ENCODE measurements at regions not wholly inside any gene's neighbourhood (a gene's known extent, or its start where the extent isn't known, plus 50 kb on each side); places are given as distances from the start of the nearest gene placed in this dataset.

DNA sequence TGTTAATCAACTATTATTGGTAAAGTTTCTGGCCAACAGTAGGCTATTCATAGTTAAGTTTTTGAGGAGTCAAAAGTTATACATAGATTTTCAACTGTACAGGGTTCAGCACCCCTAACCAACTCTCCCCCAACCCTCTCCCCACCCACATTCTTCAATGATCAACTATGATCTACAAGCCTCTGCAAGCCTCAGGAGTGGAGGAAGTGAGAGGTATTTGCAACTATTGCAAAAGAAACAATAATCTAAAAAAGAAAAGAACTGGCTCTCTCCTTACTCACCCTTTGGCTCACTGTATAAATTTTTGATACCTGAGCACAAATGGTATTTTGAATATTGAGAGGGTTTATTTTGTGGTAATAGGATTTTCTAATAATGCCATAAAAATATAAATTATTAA, 179.8 kb downstream of the IPMK start:
- TF ChIP-seq CSDC2 (CRISPR knock-in tag; IDR thresholded peaks at IDR 0.05) (no peak), TCF4 (CRISPR knock-in tag; IDR thresholded peaks at IDR 0.05; ENCODE audit: borderline replicate concordance) (no peak), SNAI2 (CRISPR knock-in tag; IDR thresholded peaks at IDR 0.05) (no peak), BACH2 (CRISPR knock-in tag; IDR thresholded peaks at IDR 0.05; ENCODE audit: borderline replicate concordance) (no peak), TOX (CRISPR knock-in tag; IDR thresholded peaks at IDR 0.05; ENCODE audit: borderline replicate concordance) (no peak), ISL1 (CRISPR knock-in tag; IDR thresholded peaks at IDR 0.05) (no peak), ZNF70 (CRISPR knock-in tag; IDR thresholded peaks at IDR 0.05) (no peak), ZNF8 (CRISPR knock-in tag; IDR thresholded peaks at IDR 0.05) (no peak), ARNTL (CRISPR knock-in tag; IDR thresholded peaks at IDR 0.05; ENCODE audit: borderline replicate concordance, low read depth) (no peak), OSR1 (CRISPR knock-in tag; IDR thresholded peaks at IDR 0.05) (no peak), PPARA (CRISPR knock-in tag; IDR thresholded peaks at IDR 0.05; ENCODE audit: borderline replicate concordance) (no peak), ZFP3 (CRISPR knock-in tag; IDR thresholded peaks at IDR 0.05) (no peak)
- TF ChIP-seq, protein P1, sequence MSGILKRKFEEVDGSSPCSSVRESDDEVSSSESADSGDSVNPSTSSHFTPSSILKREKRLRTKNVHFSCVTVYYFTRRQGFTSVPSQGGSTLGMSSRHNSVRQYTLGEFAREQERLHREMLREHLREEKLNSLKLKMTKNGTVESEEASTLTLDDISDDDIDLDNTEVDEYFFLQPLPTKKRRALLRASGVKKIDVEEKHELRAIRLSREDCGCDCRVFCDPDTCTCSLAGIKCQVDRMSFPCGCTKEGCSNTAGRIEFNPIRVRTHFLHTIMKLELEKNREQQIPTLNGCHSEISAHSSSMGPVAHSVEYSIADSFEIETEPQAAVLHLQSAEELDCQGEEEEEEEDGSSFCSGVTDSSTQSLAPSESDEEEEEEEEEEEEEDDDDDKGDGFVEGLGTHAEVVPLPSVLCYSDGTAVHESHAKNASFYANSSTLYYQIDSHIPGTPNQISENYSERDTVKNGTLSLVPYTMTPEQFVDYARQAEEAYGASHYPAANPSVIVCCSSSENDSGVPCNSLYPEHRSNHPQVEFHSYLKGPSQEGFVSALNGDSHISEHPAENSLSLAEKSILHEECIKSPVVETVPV (CRISPR knock-in tag; IDR thresholded peaks at IDR 0.05) = no peak
- TF ChIP-seq, protein P2, sequence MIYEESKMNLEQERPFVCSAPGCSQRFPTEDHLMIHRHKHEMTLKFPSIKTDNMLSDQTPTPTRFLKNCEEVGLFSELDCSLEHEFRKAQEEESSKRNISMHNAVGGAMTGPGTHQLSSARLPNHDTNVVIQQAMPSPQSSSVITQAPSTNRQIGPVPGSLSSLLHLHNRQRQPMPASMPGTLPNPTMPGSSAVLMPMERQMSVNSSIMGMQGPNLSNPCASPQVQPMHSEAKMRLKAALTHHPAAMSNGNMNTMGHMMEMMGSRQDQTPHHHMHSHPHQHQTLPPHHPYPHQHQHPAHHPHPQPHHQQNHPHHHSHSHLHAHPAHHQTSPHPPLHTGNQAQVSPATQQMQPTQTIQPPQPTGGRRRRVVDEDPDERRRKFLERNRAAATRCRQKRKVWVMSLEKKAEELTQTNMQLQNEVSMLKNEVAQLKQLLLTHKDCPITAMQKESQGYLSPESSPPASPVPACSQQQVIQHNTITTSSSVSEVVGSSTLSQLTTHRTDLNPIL (CRISPR knock-in tag; IDR thresholded peaks at IDR 0.05; ENCODE audit: low read depth) = no peak
- TF ChIP-seq, protein P3, sequence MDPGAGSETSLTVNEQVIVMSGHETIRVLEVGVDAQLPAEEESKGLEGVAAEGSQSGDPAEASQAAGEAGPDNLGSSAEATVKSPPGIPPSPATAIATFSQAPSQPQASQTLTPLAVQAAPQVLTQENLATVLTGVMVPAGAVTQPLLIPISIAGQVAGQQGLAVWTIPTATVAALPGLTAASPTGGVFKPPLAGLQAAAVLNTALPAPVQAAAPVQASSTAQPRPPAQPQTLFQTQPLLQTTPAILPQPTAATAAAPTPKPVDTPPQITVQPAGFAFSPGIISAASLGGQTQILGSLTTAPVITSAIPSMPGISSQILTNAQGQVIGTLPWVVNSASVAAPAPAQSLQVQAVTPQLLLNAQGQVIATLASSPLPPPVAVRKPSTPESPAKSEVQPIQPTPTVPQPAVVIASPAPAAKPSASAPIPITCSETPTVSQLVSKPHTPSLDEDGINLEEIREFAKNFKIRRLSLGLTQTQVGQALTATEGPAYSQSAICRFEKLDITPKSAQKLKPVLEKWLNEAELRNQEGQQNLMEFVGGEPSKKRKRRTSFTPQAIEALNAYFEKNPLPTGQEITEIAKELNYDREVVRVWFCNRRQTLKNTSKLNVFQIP (CRISPR knock-in tag; IDR thresholded peaks at IDR 0.05; ENCODE audit: borderline replicate concordance, low read depth) = no peak
- ATAC-seq = no peak

GRCh38 chr10:58086763-58087150, 180.9 kb downstream of the IPMK start:
- ATAC-seq = no peak
- TF ChIP-seq ESRRG (CRISPR knock-in tag; IDR thresholded peaks at IDR 0.05) (no peak), PPARA (CRISPR knock-in tag; IDR thresholded peaks at IDR 0.05; ENCODE audit: borderline replicate concordance) (no peak)

GRCh38 chr10:58086144-58086762, 181.4 kb downstream of the IPMK start:
- TF ChIP-seq ZNF70 (CRISPR knock-in tag; IDR thresholded peaks at IDR 0.05) (no peak), ZNF565 (CRISPR knock-in tag; conservative IDR thresholded peaks at IDR 0.05; ENCODE audit: low read depth) (no peak), GLIS3 (CRISPR knock-in tag; IDR thresholded peaks at IDR 0.05) (no peak), ZC3H10 (CRISPR knock-in tag; IDR thresholded peaks at IDR 0.05) (no peak), ISL1 (CRISPR knock-in tag; IDR thresholded peaks at IDR 0.05) (no peak)
- TF ChIP-seq, protein P4, sequence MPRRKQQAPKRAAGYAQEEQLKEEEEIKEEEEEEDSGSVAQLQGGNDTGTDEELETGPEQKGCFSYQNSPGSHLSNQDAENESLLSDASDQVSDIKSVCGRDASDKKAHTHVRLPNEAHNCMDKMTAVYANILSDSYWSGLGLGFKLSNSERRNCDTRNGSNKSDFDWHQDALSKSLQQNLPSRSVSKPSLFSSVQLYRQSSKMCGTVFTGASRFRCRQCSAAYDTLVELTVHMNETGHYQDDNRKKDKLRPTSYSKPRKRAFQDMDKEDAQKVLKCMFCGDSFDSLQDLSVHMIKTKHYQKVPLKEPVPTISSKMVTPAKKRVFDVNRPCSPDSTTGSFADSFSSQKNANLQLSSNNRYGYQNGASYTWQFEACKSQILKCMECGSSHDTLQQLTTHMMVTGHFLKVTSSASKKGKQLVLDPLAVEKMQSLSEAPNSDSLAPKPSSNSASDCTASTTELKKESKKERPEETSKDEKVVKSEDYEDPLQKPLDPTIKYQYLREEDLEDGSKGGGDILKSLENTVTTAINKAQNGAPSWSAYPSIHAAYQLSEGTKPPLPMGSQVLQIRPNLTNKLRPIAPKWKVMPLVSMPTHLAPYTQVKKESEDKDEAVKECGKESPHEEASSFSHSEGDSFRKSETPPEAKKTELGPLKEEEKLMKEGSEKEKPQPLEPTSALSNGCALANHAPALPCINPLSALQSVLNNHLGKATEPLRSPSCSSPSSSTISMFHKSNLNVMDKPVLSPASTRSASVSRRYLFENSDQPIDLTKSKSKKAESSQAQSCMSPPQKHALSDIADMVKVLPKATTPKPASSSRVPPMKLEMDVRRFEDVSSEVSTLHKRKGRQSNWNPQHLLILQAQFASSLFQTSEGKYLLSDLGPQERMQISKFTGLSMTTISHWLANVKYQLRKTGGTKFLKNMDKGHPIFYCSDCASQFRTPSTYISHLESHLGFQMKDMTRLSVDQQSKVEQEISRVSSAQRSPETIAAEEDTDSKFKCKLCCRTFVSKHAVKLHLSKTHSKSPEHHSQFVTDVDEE (CRISPR knock-in tag; IDR thresholded peaks at IDR 0.05) = no peak
- no peak for ATAC-seq

DNA sequence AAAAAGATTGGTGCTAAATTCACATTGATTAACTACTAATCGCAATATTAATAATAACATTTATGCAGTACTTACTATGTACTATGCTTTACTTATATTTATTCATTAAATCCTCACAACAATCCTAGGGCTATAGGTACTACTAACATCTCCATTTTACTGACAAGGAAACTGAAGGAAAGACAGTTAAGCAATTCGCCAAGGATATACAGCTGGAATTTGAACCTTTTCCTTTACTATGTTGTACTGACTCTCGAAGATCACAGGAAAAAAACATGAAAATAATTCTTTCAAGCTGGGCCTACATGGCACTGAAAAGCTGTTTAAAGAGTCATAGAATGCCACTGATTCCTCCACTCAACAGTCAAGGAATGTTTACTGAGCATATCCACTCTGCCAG, 185.4 kb downstream of the IPMK start:
- no peak for TF ChIP-seq GLIS3 (CRISPR knock-in tag; IDR thresholded peaks at IDR 0.05)

GRCh38 chr10:58081353-58081752, 186.3 kb downstream of the IPMK start:
- no peak for ATAC-seq
- TF ChIP-seq, protein P5, sequence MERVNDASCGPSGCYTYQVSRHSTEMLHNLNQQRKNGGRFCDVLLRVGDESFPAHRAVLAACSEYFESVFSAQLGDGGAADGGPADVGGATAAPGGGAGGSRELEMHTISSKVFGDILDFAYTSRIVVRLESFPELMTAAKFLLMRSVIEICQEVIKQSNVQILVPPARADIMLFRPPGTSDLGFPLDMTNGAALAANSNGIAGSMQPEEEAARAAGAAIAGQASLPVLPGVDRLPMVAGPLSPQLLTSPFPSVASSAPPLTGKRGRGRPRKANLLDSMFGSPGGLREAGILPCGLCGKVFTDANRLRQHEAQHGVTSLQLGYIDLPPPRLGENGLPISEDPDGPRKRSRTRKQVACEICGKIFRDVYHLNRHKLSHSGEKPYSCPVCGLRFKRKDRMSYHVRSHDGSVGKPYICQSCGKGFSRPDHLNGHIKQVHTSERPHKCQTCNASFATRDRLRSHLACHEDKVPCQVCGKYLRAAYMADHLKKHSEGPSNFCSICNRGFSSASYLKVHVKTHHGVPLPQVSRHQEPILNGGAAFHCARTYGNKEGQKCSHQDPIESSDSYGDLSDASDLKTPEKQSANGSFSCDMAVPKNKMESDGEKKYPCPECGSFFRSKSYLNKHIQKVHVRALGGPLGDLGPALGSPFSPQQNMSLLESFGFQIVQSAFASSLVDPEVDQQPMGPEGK (CRISPR knock-in tag; IDR thresholded peaks at IDR 0.05; ENCODE audit: borderline replicate concordance) = no peak
- TF ChIP-seq ZNF565 (CRISPR knock-in tag; conservative IDR thresholded peaks at IDR 0.05; ENCODE audit: low read depth) = no peak
- TF ChIP-seq, protein P4 (CRISPR knock-in tag; IDR thresholded peaks at IDR 0.05) = no peak
- no peak for TF ChIP-seq BACH2 (CRISPR knock-in tag; IDR thresholded peaks at IDR 0.05; ENCODE audit: borderline replicate concordance)
- TF ChIP-seq ESRRG (CRISPR knock-in tag; IDR thresholded peaks at IDR 0.05) = no peak
- TF ChIP-seq ZNF70 (CRISPR knock-in tag; IDR thresholded peaks at IDR 0.05) = no peak
- no peak for TF ChIP-seq OSR1 (CRISPR knock-in tag; IDR thresholded peaks at IDR 0.05)
- no peak for TF ChIP-seq ZFP30 (CRISPR knock-in tag; IDR thresholded peaks at IDR 0.05)
- no peak for TF ChIP-seq PPARA (CRISPR knock-in tag; IDR thresholded peaks at IDR 0.05; ENCODE audit: borderline replicate concordance)

More for the DNA sequence above, 185.4 kb downstream of the IPMK start:
- ATAC-seq = no peak
